BJ (cell line): ENCODE measurements at regions not wholly inside any gene's neighbourhood (a gene's known extent, or its start where the extent isn't known, plus 50 kb on each side); places are given as distances from the start of the nearest gene placed in this dataset. TPM values are rescaled to one million over a fixed set of nuclear protein-coding genes. Genes with fewer than 3 reads are reported as not detected.

Experiments
- small RNA-seq: library from RNA; depleted of rRNA; stranded (forward); fragments of <200 nt; gene quantifications from one replicate; pipeline ENCODE3, GENCODE V24; 2012; ENCODE audit warnings: low replicate concordance, low read depth; ENCODE audit not compliant: insufficient read length

Small RNAs in the stretch of these regions (small RNA-seq; reads per million reads assigned to genes)
- not detected for gene AC021506.2
